ENCODE measurements at regions not wholly inside any gene's neighbourhood (a gene's known extent, or its start where the extent isn't known, plus 50 kb on each side); places are given as distances from the start of the nearest gene placed in this dataset.
A peak's percentile ranks its signal among the peaks of the same experiment; 100 is the strongest.

- 61 to 79% methylated on average over 7 of the region's 7 CpGs for WGBS, 2 experiments (ENCODE audit: insufficient coverage in 1 of 2, insufficient read length in 1 of 2)
- no peak for DNase-seq
- H3K36me3 Mint-ChIP-seq (ENCODE audit: low read depth): no peaks in the 10 kb centered on the region
- H3K4me3 Mint-ChIP-seq: peak overlapping the region; percentile 71
- H3K27ac Mint-ChIP-seq: no peak overlapping the region
- H3K27me3 Mint-ChIP-seq (ENCODE audit: insufficient read depth): peaks cover 17% of the 10 kb centered on the region
- no peak overlapping the region for H3K9ac ChIP-seq (ENCODE audit: extremely low read depth, low read length, poor library complexity, severe bottlenecking)
- H3K36me3 ChIP-seq (ENCODE audit: control insufficient read depth, insufficient read depth, low read length): no peaks in the 10 kb centered on the region
- no peaks in the 10 kb centered on the region for H3K9me3 Mint-ChIP-seq
- peaks cover 22% of the 10 kb centered on the region for H3K4me1 Mint-ChIP-seq
- H3K27me3 ChIP-seq (ENCODE audit: control insufficient read depth, insufficient read depth, low read length, poor library complexity, severe bottlenecking): no peaks in the 10 kb centered on the region
- peak overlapping the region; percentile 90 for H3K27ac ChIP-seq (ENCODE audit: low read depth, low read length)
- peaks cover 3% of the 10 kb centered on the region for H3K4me1 ChIP-seq (ENCODE audit: control insufficient read depth, insufficient read depth, low read length)
- TF ChIP-seq CTCF (conservative IDR thresholded peaks at IDR 0.05): no peak
- peak overlapping the region; percentile 79 for H3K4me3 ChIP-seq (ENCODE audit: low read length)
- H3K9me3 ChIP-seq (ENCODE audit: control insufficient read depth, low read length): no peaks in the 10 kb centered on the region
Measured at GRCh38 chr18:39840856-39841481, 2114.1 kb upstream of the PIK3C3 start.

- Histone ChIP-seq H3K36me3 (ENCODE audit: control insufficient read depth, insufficient read depth, low read length) (no peaks in the 10 kb centered on the region), H3K9ac (ENCODE audit: extremely low read depth, low read length, poor library complexity, severe bottlenecking) (no peak overlapping the region), H3K9me3 (ENCODE audit: control insufficient read depth, low read length) (no peaks in the 10 kb centered on the region), H3K27ac (ENCODE audit: low read depth, low read length) (peak overlapping the region; percentile 90), H3K4me3 (ENCODE audit: low read length) (no peak overlapping the region), H3K4me1 (ENCODE audit: control insufficient read depth, insufficient read depth, low read length) (peaks cover 3% of the 10 kb centered on the region), H3K27me3 (ENCODE audit: control insufficient read depth, insufficient read depth, low read length, poor library complexity, severe bottlenecking) (no peaks in the 10 kb centered on the region)
- H3K27me3 Mint-ChIP-seq (ENCODE audit: insufficient read depth): peaks cover 17% of the 10 kb centered on the region
- no peaks in the 10 kb centered on the region for H3K36me3 Mint-ChIP-seq (ENCODE audit: low read depth)
- H3K27ac Mint-ChIP-seq: no peak overlapping the region
- DNase-seq: no peak
- no peaks in the 10 kb centered on the region for H3K9me3 Mint-ChIP-seq
- H3K4me1 Mint-ChIP-seq: peaks cover 22% of the 10 kb centered on the region
- TF ChIP-seq CTCF (conservative IDR thresholded peaks at IDR 0.05): no peak
- 92 to 100% methylated on average over 1 to 3 of the region's 3 CpGs for WGBS, 2 experiments (ENCODE audit: insufficient coverage in 1 of 2, insufficient read length in 1 of 2)
- no peak overlapping the region for H3K4me3 Mint-ChIP-seq
Measured at GRCh38 chr18:39840406-39840805, 2114.6 kb upstream of the PIK3C3 start.

GRCh38 chr18:39839782-39840181 lies 2115.3 kb upstream of the PIK3C3 start:
- Mint-ChIP-seq H3K9me3 (no peaks in the 10 kb centered on the region), H3K4me1 (peaks cover 22% of the 10 kb centered on the region), H3K27me3 (ENCODE audit: insufficient read depth) (peaks cover 17% of the 10 kb centered on the region), H3K27ac (no peak overlapping the region), H3K4me3 (no peak overlapping the region), H3K36me3 (ENCODE audit: low read depth) (no peaks in the 10 kb centered on the region)
- Histone ChIP-seq H3K36me3 (ENCODE audit: control insufficient read depth, insufficient read depth, low read length) (no peaks in the 10 kb centered on the region), H3K27ac (ENCODE audit: low read depth, low read length) (no peak overlapping the region), H3K4me3 (ENCODE audit: low read length) (no peak overlapping the region), H3K27me3 (ENCODE audit: control insufficient read depth, insufficient read depth, low read length, poor library complexity, severe bottlenecking) (no peaks in the 10 kb centered on the region), H3K9ac (ENCODE audit: extremely low read depth, low read length, poor library complexity, severe bottlenecking) (no peak overlapping the region), H3K9me3 (ENCODE audit: control insufficient read depth, low read length) (no peaks in the 10 kb centered on the region), H3K4me1 (ENCODE audit: control insufficient read depth, insufficient read depth, low read length) (peaks cover 3% of the 10 kb centered on the region)
- no peak for DNase-seq
- no peak for TF ChIP-seq CTCF (conservative IDR thresholded peaks at IDR 0.05)
- WGBS, 2 experiments (ENCODE audit: insufficient coverage in 1 of 2, insufficient read length in 1 of 2): 94 to 99% methylated on average over 4 of the region's 4 CpGs

Measured in endodermal cell (in vitro differentiated cells).